WTC11 (cell line): ENCODE measurements at regions not wholly inside any gene's neighbourhood (a gene's known extent, or its start where the extent isn't known, plus 50 kb on each side); places are given as distances from the start of the nearest gene placed in this dataset.

Experiments
- ATAC-seq: fragments of 200-7000 bp; cut with Tn5 transposase; 2 replicates; pipeline ENCODE4 v1.10.0; 2021; ENCODE audit warnings: mild to moderate bottlenecking, moderate library complexity
- CTCF ChIA-PET: fragments of 300-600 bp; sonication (Branson Sonifier 250); formaldehyde crosslinking; loops from one replicate; lab custom pipeline; 2021; ENCODE audit warnings: antibody characterized with exemption; lab: Charles Lee
- POLR2A ChIA-PET: fragments of 350-600 bp; sonication (Branson Sonifier 250); formaldehyde crosslinking; loops from one replicate; lab custom pipeline; 2021; ENCODE audit warnings: antibody characterized with exemption; lab: Charles Lee
- DNase-seq: peaks from one replicate; pipeline ENCODE4 v3.0.0; 2021; ENCODE audit warnings: low spot score
- H3K27ac Mint-ChIP-seq: 2 replicates; pipeline ENCODE4 v1.8.0; 2021; ENCODE audit warnings: mixed read lengths
- H3K27me3 Mint-ChIP-seq: 2 replicates; pipeline ENCODE4 v1.8.0; 2021; ENCODE audit warnings: low read depth, mild to moderate bottlenecking, moderate library complexity, mixed read lengths
- H3K36me3 Mint-ChIP-seq: 2 replicates; pipeline ENCODE4 v1.8.0; 2021; ENCODE audit warnings: mixed read lengths
- H3K4me1 Mint-ChIP-seq: 2 replicates; pipeline ENCODE4 v1.8.0; 2022; ENCODE audit warnings: mixed read lengths
- H3K4me3 Mint-ChIP-seq: 2 replicates; pipeline ENCODE4 v1.8.0; 2021; ENCODE audit warnings: mild to moderate bottlenecking, moderate library complexity, mixed read lengths
- H3K9me3 Mint-ChIP-seq: 2 replicates; pipeline ENCODE4 v1.8.0; 2021; ENCODE audit warnings: mixed read lengths
- CBFB ChIP-seq: sonication (generic); formaldehyde crosslinking; IDR thresholded peaks from 2 replicates; pipeline ENCODE4 v1.8.1; 2022; ENCODE audit warnings: mild to moderate bottlenecking, low read depth, missing genetic modification reagents
- ELF4 ChIP-seq: sonication (generic); formaldehyde crosslinking; IDR thresholded peaks from 2 replicates; pipeline ENCODE4 v1.8.1; 2022; ENCODE audit warnings: low read depth, mild to moderate bottlenecking, moderate library complexity, missing genetic modification reagents
- FOXJ3 ChIP-seq: sonication (generic); formaldehyde crosslinking; IDR thresholded peaks from 2 replicates; pipeline ENCODE4 v1.9.0; 2021; ENCODE audit warnings: missing genetic modification reagents, mild to moderate bottlenecking, borderline replicate concordance
- GTF2I ChIP-seq: fragments of 250-450 bp; sonication (Bioruptor Pico); conservative IDR thresholded peaks from 2 replicates; pipeline ENCODE4 v1.4.0; 2021; ENCODE audit warnings: mild to moderate bottlenecking
- KAT7 ChIP-seq: sonication (generic); formaldehyde crosslinking; IDR thresholded peaks from 2 replicates; pipeline ENCODE4 v1.8.1; 2023; ENCODE audit warnings: missing genetic modification reagents, mild to moderate bottlenecking, borderline replicate concordance
- MXD4 ChIP-seq: fragments of 250-450 bp; sonication (Bioruptor Pico); IDR thresholded peaks from 2 replicates; pipeline ENCODE4 v1.8.0; 2021; ENCODE audit warnings: mild to moderate bottlenecking, moderate library complexity, borderline replicate concordance
- NR2C2 ChIP-seq: sonication (generic); formaldehyde crosslinking; IDR thresholded peaks from 2 replicates; pipeline ENCODE4 v1.8.0; 2022; ENCODE audit warnings: mild to moderate bottlenecking, missing genetic modification reagents
- PRRX2 ChIP-seq: fragments of 250-450 bp; sonication (Bioruptor Pico); IDR thresholded peaks from 2 replicates; pipeline ENCODE4 v1.8.0; 2021; ENCODE audit warnings: mild to moderate bottlenecking
- SOX15 ChIP-seq: fragments of 250-450 bp; sonication (Bioruptor Pico); IDR thresholded peaks from 2 replicates; pipeline ENCODE4 v1.9.0; 2021; ENCODE audit warnings: mild to moderate bottlenecking
- ZNF219 ChIP-seq: sonication (generic); formaldehyde crosslinking; IDR thresholded peaks from 2 replicates; pipeline ENCODE4 v1.8.0; 2023; ENCODE audit warnings: missing genetic modification reagents, mild to moderate bottlenecking, borderline replicate concordance
- ZNF232 ChIP-seq: sonication (generic); formaldehyde crosslinking; IDR thresholded peaks from 2 replicates; pipeline ENCODE4 v1.8.0; 2022; ENCODE audit warnings: mild to moderate bottlenecking, missing genetic modification reagents
- ZNF263 ChIP-seq: sonication (generic); formaldehyde crosslinking; IDR thresholded peaks from 2 replicates; pipeline ENCODE4 v1.8.1; 2022; ENCODE audit warnings: low read depth, mild to moderate bottlenecking, moderate library complexity, missing genetic modification reagents
- TF ChIP-seq, protein P1 (sequence below): fragments of 250-450 bp; sonication (Bioruptor Pico); IDR thresholded peaks from 2 replicates; pipeline ENCODE4 v1.9.0; 2021; ENCODE audit warnings: mild to moderate bottlenecking
- TF ChIP-seq, protein P2 (sequence below): fragments of 250-450 bp; sonication (Bioruptor Pico); conservative IDR thresholded peaks from 2 replicates; pipeline ENCODE4 v1.9.0; 2021; ENCODE audit warnings: mild to moderate bottlenecking
- TF ChIP-seq, protein P3 (sequence below): fragments of 200-600 bp; IDR thresholded peaks from 2 replicates; pipeline ENCODE4 v1.8.0; 2022; ENCODE audit warnings: antibody characterized with exemption
- TF ChIP-seq, protein P4 (sequence below): sonication (generic); formaldehyde crosslinking; IDR thresholded peaks from 2 replicates; pipeline ENCODE4 v1.8.1; 2023; ENCODE audit warnings: mild to moderate bottlenecking, missing genetic modification reagents
- TF ChIP-seq, protein P5 (sequence below): sonication (generic); formaldehyde crosslinking; IDR thresholded peaks from 2 replicates; pipeline ENCODE4 v1.8.0; 2023; ENCODE audit warnings: missing genetic modification reagents
- TF ChIP-seq, protein P6 (sequence below): sonication (generic); formaldehyde crosslinking; conservative IDR thresholded peaks from 2 replicates; pipeline ENCODE4 v1.8.1; 2023; ENCODE audit warnings: mild to moderate bottlenecking, low read depth, missing genetic modification reagents, moderate library complexity
- TF ChIP-seq, protein P7 (sequence below): sonication (generic); formaldehyde crosslinking; IDR thresholded peaks from 2 replicates; pipeline ENCODE4 v1.8.1; 2022; ENCODE audit warnings: missing genetic modification reagents, borderline replicate concordance
- TF ChIP-seq, protein P8 (sequence below): sonication (generic); formaldehyde crosslinking; IDR thresholded peaks from 2 replicates; pipeline ENCODE4 v1.8.1; 2022; ENCODE audit warnings: mild to moderate bottlenecking, moderate library complexity, missing genetic modification reagents

DNA sequence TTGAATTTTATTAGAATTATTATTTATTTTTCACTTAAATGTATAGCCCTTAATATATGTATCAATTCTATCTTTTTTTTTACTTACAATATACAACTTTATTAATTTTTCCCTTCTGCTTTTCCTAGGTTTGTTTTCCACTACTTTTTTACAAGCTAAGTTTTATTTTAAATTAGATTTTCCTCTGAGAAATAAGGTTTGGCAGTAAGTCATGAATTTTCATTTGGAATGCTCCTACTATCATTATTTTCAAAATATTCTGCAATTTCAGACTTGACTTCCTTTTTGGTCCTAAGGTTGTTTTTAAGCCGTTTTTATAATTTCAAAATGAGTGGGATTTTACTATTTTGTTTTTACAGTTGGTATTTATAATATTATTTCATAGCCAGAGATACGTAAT, 222.8 kb upstream of the PIEZO2 start:
- TF ChIP-seq SOX15, result no peak
- no peak for TF ChIP-seq MXD4 (CRISPR knock-in tag)
- TF ChIP-seq, protein P1, sequence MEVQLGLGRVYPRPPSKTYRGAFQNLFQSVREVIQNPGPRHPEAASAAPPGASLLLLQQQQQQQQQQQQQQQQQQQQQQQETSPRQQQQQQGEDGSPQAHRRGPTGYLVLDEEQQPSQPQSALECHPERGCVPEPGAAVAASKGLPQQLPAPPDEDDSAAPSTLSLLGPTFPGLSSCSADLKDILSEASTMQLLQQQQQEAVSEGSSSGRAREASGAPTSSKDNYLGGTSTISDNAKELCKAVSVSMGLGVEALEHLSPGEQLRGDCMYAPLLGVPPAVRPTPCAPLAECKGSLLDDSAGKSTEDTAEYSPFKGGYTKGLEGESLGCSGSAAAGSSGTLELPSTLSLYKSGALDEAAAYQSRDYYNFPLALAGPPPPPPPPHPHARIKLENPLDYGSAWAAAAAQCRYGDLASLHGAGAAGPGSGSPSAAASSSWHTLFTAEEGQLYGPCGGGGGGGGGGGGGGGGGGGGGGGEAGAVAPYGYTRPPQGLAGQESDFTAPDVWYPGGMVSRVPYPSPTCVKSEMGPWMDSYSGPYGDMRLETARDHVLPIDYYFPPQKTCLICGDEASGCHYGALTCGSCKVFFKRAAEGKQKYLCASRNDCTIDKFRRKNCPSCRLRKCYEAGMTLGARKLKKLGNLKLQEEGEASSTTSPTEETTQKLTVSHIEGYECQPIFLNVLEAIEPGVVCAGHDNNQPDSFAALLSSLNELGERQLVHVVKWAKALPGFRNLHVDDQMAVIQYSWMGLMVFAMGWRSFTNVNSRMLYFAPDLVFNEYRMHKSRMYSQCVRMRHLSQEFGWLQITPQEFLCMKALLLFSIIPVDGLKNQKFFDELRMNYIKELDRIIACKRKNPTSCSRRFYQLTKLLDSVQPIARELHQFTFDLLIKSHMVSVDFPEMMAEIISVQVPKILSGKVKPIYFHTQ (CRISPR knock-in tag), result no peak
- no peak for TF ChIP-seq ZNF219 (CRISPR knock-in tag)
- TF ChIP-seq CBFB, result no peak
- TF ChIP-seq, protein P2, sequence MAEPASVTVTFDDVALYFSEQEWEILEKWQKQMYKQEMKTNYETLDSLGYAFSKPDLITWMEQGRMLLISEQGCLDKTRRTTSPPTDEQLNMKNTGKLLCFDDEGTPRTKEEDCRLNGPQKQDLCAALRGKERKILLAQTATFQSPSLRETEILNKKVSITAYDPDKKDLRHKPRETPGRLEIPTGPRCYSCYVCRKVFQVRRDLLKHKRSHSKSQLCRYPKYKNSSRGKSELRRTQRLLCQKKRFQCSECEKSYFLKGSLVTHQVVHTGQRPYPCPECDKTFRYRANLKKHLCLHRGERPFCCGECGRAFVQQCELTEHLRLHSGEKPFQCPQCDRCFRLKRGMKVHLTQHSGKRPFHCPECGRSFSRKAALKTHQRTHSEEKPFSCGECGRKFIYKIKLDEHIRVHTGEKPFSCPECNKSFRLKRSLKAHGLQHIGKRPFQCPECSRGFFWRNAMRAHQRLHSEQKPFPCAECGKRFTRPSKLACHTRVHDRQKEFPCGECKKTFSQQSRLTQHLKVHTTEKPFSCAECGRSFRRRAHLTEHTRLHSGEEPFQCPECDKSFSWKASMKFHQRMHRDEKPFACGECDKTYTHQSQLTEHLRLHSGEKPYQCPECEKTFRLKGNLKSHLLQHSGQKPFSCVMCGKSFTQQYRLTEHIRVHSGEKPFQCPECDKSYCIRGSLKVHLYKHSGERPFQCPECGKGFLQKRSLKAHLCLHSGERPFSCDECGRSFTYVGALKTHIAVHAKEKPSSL (CRISPR knock-in tag), result no peak
- TF ChIP-seq, protein P3, sequence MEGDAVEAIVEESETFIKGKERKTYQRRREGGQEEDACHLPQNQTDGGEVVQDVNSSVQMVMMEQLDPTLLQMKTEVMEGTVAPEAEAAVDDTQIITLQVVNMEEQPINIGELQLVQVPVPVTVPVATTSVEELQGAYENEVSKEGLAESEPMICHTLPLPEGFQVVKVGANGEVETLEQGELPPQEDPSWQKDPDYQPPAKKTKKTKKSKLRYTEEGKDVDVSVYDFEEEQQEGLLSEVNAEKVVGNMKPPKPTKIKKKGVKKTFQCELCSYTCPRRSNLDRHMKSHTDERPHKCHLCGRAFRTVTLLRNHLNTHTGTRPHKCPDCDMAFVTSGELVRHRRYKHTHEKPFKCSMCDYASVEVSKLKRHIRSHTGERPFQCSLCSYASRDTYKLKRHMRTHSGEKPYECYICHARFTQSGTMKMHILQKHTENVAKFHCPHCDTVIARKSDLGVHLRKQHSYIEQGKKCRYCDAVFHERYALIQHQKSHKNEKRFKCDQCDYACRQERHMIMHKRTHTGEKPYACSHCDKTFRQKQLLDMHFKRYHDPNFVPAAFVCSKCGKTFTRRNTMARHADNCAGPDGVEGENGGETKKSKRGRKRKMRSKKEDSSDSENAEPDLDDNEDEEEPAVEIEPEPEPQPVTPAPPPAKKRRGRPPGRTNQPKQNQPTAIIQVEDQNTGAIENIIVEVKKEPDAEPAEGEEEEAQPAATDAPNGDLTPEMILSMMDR, result no peak
- TF ChIP-seq, protein P4, sequence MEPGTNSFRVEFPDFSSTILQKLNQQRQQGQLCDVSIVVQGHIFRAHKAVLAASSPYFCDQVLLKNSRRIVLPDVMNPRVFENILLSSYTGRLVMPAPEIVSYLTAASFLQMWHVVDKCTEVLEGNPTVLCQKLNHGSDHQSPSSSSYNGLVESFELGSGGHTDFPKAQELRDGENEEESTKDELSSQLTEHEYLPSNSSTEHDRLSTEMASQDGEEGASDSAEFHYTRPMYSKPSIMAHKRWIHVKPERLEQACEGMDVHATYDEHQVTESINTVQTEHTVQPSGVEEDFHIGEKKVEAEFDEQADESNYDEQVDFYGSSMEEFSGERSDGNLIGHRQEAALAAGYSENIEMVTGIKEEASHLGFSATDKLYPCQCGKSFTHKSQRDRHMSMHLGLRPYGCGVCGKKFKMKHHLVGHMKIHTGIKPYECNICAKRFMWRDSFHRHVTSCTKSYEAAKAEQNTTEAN (CRISPR knock-in tag), result no peak
- no peak for TF ChIP-seq ELF4
- no peak for TF ChIP-seq FOXJ3 (CRISPR knock-in tag)
- TF ChIP-seq, protein P5, sequence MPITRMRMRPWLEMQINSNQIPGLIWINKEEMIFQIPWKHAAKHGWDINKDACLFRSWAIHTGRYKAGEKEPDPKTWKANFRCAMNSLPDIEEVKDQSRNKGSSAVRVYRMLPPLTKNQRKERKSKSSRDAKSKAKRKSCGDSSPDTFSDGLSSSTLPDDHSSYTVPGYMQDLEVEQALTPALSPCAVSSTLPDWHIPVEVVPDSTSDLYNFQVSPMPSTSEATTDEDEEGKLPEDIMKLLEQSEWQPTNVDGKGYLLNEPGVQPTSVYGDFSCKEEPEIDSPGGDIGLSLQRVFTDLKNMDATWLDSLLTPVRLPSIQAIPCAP, result no peak
- TF ChIP-seq KAT7 (CRISPR knock-in tag), result no peak
- DNase-seq (no peak), ATAC-seq (no peak)
- ChIA-PET POLR2A (no interaction called here), CTCF (no interaction called here)
- Mint-ChIP-seq H3K4me1 (no peaks in the 10 kb centered on the region), H3K27me3 (no peaks in the 10 kb centered on the region; the same call in 1 of the 2 replicates), H3K4me3 (no peak overlapping the region), H3K9me3 (peaks cover 5% of the 10 kb centered on the region), H3K27ac (no peak overlapping the region), H3K36me3 (no peaks in the 10 kb centered on the region)

DNA sequence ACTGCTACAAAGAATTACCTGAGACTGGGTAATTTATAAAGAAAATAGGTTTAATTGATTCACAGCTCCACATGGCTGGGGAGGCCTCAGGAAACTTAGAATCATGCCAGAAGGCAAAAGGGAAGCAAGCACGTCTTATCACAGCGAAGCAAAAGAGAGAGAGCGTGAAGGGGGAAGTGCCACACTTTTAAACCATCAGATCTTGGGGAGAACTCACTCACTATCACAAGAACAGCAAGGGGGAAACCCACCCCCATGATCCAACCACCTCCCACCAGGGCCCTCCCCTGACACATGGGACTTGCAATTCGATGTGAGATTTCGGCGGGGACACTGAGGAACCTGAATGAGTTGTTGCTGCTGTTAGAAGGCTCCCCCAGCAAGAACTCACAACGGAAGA, 220.2 kb upstream of the PIEZO2 start:
- peaks cover 5% of the 10 kb centered on the region for H3K9me3 Mint-ChIP-seq
- H3K4me1 Mint-ChIP-seq, result peaks cover 3% of the 10 kb centered on the region; the same call in 1 of the 2 replicates
- DNase-seq, result no peak
- no peak overlapping the region for H3K4me3 Mint-ChIP-seq
- H3K27ac Mint-ChIP-seq, result no peak overlapping the region
- ChIA-PET CTCF (no interaction called here), POLR2A (no interaction called here)
- H3K36me3 Mint-ChIP-seq, result no peaks in the 10 kb centered on the region
- ATAC-seq, result no peak
- H3K27me3 Mint-ChIP-seq, result no peaks in the 10 kb centered on the region; the same call in 1 of the 2 replicates
- TF ChIP-seq, protein P6, sequence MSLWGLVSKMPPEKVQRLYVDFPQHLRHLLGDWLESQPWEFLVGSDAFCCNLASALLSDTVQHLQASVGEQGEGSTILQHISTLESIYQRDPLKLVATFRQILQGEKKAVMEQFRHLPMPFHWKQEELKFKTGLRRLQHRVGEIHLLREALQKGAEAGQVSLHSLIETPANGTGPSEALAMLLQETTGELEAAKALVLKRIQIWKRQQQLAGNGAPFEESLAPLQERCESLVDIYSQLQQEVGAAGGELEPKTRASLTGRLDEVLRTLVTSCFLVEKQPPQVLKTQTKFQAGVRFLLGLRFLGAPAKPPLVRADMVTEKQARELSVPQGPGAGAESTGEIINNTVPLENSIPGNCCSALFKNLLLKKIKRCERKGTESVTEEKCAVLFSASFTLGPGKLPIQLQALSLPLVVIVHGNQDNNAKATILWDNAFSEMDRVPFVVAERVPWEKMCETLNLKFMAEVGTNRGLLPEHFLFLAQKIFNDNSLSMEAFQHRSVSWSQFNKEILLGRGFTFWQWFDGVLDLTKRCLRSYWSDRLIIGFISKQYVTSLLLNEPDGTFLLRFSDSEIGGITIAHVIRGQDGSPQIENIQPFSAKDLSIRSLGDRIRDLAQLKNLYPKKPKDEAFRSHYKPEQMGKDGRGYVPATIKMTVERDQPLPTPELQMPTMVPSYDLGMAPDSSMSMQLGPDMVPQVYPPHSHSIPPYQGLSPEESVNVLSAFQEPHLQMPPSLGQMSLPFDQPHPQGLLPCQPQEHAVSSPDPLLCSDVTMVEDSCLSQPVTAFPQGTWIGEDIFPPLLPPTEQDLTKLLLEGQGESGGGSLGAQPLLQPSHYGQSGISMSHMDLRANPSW (CRISPR knock-in tag), result no peak
- no peak for TF ChIP-seq ZNF232
- no peak for TF ChIP-seq ZNF263
- TF ChIP-seq, protein P7, sequence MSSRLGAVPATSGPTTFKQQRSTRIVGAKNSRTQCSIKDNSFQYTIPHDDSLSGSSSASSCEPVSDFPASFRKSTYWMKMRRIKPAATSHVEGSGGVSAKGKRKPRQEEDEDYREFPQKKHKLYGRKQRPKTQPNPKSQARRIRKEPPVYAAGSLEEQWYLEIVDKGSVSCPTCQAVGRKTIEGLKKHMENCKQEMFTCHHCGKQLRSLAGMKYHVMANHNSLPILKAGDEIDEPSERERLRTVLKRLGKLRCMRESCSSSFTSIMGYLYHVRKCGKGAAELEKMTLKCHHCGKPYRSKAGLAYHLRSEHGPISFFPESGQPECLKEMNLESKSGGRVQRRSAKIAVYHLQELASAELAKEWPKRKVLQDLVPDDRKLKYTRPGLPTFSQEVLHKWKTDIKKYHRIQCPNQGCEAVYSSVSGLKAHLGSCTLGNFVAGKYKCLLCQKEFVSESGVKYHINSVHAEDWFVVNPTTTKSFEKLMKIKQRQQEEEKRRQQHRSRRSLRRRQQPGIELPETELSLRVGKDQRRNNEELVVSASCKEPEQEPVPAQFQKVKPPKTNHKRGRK (CRISPR knock-in tag), result no peak
- no peak for TF ChIP-seq GTF2I (CRISPR knock-in tag)
- no peak for TF ChIP-seq PRRX2 (CRISPR knock-in tag)
- TF ChIP-seq NR2C2, result no peak
- TF ChIP-seq, protein P8, sequence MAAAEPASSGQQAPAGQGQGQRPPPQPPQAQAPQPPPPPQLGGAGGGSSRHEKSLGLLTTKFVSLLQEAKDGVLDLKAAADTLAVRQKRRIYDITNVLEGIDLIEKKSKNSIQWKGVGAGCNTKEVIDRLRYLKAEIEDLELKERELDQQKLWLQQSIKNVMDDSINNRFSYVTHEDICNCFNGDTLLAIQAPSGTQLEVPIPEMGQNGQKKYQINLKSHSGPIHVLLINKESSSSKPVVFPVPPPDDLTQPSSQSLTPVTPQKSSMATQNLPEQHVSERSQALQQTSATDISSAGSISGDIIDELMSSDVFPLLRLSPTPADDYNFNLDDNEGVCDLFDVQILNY (CRISPR knock-in tag), result no peak
